ENCODE measurements at regions not wholly inside any gene's neighbourhood (a gene's known extent, or its start where the extent isn't known, plus 50 kb on each side); places are given as distances from the start of the nearest gene placed in this dataset.
"Not testable (repeated sequence)": the region's sequence is repeated elsewhere in the genome, so short reads cannot be mapped to it uniquely, and the experiment has no call there.

DNA sequence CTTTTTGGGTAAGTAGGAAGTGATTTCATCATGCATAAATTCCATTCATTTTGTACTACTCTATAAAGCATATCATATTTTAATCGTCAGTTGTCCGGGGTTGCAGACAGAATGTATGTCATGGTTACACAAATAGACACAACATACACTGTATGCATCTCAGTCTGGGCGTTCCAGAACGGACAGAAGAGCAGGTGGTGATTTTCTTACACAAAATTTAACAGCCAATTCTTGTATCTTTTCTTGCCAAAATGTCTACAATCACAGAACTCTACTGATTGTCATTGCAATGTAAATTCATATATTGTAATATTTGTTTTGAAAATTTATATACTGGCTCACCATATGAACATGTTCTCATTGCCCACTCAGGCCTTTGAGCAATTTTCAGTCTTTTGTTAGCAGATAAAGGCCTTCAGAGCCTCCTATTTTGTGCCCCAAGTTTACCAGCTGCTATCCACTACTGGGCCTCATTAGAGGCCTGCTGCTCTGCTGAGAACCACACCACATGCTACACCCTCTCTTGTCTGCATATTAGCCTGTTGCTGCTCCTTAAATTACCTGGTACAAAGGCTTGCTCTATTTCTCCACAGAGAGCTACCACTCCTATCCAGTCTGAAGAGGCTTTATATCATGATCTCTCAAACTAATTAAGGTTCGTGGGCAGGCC is 61.5 kb downstream of the PRDM13 start:
- H3K4me3 Mint-ChIP-seq: no peak overlapping the region
- H3K27ac Mint-ChIP-seq: no peak overlapping the region
- H3K36me3 Mint-ChIP-seq (ENCODE audit: low read depth): no peaks in the 10 kb centered on the region
- H3K9me3 Mint-ChIP-seq: no peaks in the 10 kb centered on the region
- peaks cover 7% of the 10 kb centered on the region for H3K27me3 Mint-ChIP-seq
- DNase-seq: no peak
- no peaks in the 10 kb centered on the region for H3K4me1 Mint-ChIP-seq
- intact Hi-C loops (cut with micrococcal nuclease): no loop called here

DNA sequence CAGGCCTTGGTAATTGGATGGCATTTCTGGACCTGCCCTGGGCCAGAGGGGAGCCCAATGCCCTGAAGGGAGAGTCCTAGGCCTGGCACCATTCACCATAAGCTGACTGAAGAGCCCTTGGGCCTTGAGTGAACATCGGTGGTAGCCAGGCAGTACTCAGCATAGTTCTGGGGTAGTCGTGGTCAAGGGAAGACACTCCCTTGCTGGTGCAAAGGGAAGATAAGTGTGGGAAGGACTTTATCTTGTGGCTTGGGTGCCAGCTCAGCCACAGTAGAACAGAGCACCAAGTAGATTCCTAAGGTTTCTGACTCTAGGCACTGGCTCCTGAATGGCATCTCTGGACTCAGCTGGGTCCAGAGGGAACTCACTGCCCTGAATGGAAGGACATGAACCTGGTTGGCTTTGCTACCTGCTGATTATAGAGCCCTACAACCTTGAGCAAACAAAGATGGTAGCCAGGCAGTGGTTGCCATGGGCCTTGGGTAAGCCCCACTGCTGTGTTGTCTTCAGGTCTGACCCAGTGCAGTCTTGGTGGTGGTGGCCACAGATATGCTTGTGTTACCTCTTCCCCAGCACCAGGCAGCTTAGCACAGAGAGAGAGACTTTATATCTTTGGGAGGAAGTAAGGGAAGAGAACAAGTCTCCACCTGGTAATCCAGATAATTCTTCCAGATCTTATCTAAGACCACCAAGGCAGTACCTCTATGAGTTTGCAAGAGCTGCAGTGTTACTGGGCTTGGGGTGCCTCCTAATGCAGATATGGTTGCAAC is 83.5 kb downstream of the PRDM13 start:
- no peak overlapping the region for H3K27ac Mint-ChIP-seq
- intact Hi-C loops (cut with micrococcal nuclease): no loop called here
- no peaks in the 10 kb centered on the region for H3K4me1 Mint-ChIP-seq
- H3K9me3 Mint-ChIP-seq: no peaks in the 10 kb centered on the region
- peaks cover 4% of the 10 kb centered on the region for H3K27me3 Mint-ChIP-seq
- no peaks in the 10 kb centered on the region for H3K36me3 Mint-ChIP-seq (ENCODE audit: low read depth)
- no peak for DNase-seq
- H3K4me3 Mint-ChIP-seq: no peak overlapping the region

DNA sequence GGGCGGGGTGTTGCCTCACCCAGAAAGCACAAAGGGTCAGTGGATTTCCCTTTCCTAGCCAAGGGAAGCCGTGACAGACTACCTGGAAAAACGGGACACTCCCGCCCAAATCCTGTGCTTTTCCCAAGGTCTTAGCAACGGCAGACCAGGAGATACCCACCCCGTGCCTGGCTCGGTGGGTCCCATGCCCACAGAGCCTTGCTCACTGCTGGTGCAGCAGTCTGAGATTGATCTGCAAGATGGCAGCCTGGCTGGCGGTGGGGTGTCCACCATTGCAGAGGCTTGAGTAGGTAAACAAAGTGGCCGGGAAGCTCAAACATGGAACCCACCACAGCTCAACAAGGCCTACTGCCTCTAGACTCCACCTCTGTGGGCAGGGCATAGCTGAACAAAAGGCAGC is 95.7 kb downstream of the PRDM13 start:
- DNase-seq; H3K9me3 Mint-ChIP-seq; H3K36me3 Mint-ChIP-seq (ENCODE audit: low read depth); H3K4me1 Mint-ChIP-seq; H3K4me3 Mint-ChIP-seq; H3K27ac Mint-ChIP-seq; H3K27me3 Mint-ChIP-seq; intact Hi-C loops (cut with micrococcal nuclease): not testable (repeated sequence)

DNA sequence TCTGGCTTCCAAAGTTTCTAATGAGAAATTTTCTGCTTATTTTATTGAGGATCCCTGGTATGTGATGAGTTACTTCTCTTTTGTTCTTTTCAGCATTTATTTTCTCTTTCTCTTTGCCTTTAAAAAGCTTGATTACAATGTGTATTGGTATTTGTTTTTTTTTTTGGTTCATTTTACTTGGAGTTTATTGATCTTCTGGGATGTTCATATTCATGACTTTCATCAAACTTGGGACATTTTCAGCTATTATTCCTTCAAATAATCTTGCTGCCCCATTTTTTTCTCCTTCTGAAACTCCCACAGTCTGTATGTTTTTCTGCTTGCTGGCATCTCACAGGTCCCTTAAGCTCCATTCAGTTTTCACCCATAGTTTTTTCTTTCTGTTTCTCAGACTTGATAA is 102.4 kb downstream of the PRDM13 start:
- no peaks in the 10 kb centered on the region for H3K9me3 Mint-ChIP-seq
- no peaks in the 10 kb centered on the region for H3K36me3 Mint-ChIP-seq (ENCODE audit: low read depth)
- H3K27ac Mint-ChIP-seq: no peak overlapping the region
- no peak overlapping the region for H3K4me3 Mint-ChIP-seq
- no peaks in the 10 kb centered on the region for H3K4me1 Mint-ChIP-seq
- intact Hi-C loops (cut with micrococcal nuclease): no loop called here
- no peak for DNase-seq
- H3K27me3 Mint-ChIP-seq: peaks cover 4% of the 10 kb centered on the region

DNA sequence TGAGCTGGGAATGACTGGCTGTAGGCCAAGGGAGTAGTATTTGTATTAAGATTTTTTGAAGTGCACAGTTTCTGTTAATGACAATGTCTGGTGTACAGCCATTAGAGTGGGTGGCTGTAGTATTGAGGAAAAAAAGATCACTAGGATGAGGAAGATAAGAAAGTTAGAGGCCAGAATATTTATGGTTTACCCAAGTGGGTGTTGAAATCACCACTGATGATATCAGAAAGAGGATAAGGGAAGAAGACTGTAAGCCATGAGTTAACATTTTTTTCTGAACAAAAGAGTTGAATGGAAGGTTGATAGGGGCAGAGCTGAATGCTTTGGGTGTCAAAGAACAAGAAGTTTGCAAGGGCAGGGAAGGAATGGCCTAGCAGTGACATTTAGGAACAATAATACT is 104.7 kb downstream of the PRDM13 start:
- H3K27ac Mint-ChIP-seq: no peak overlapping the region
- no peaks in the 10 kb centered on the region for H3K9me3 Mint-ChIP-seq
- intact Hi-C loops (cut with micrococcal nuclease): no loop called here
- no peaks in the 10 kb centered on the region for H3K4me1 Mint-ChIP-seq
- H3K27me3 Mint-ChIP-seq: peaks cover 4% of the 10 kb centered on the region
- H3K36me3 Mint-ChIP-seq (ENCODE audit: low read depth): no peaks in the 10 kb centered on the region
- H3K4me3 Mint-ChIP-seq: no peak overlapping the region
- DNase-seq: no peak

DNA sequence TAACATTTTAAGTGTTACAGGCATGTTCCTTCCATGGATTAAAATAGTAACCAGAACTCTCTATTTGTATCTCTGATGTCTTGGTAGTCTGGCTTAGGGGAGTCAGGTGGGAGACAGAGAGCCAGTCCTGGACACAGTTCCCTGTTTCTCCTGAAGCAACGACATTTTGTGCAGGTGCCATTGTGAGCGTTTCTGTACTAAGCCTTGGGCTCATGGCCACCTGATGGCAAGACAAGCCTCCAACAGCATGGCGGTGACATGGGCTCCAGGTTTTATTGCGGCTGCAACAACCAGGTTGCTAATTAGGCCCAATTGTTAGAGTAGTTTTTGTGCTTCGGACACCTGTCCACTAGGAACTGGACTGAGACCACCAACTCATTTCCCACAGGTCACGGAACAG is 105.3 kb downstream of the PRDM13 start:
- intact Hi-C loops (cut with micrococcal nuclease): no loop called here
- Mint-ChIP-seq H3K9me3 (no peaks in the 10 kb centered on the region), H3K27me3 (peaks cover 4% of the 10 kb centered on the region), H3K27ac (no peak overlapping the region), H3K4me1 (no peaks in the 10 kb centered on the region), H3K36me3 (ENCODE audit: low read depth) (no peaks in the 10 kb centered on the region), H3K4me3 (no peak overlapping the region)
- no peak for DNase-seq

DNA sequence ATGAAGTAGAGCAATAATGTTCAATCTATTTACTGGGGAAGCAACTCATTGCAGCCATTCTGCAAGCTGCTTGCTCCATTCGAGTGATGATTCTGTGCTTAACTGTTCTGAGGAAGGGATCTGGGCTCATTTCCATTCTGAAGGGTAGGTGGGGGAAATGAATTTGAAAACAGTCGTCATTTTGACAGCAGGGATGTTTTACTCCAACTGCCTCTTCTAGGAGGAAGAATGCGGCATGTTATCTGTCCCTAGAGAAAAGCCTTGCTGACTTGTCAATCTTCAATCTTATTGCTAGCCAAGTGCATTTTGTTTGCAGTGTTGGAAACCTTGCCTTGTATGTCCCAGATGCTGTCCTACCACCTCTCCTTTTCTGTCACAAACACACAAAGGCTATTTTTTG is 105.9 kb downstream of the PRDM13 start:
- H3K36me3 Mint-ChIP-seq (ENCODE audit: low read depth): no peaks in the 10 kb centered on the region
- intact Hi-C loops (cut with micrococcal nuclease): no loop called here
- no peaks in the 10 kb centered on the region for H3K4me1 Mint-ChIP-seq
- H3K4me3 Mint-ChIP-seq: no peak overlapping the region
- DNase-seq: no peak
- no peak overlapping the region for H3K27ac Mint-ChIP-seq
- H3K9me3 Mint-ChIP-seq: no peaks in the 10 kb centered on the region
- H3K27me3 Mint-ChIP-seq: peaks cover 4% of the 10 kb centered on the region

DNA sequence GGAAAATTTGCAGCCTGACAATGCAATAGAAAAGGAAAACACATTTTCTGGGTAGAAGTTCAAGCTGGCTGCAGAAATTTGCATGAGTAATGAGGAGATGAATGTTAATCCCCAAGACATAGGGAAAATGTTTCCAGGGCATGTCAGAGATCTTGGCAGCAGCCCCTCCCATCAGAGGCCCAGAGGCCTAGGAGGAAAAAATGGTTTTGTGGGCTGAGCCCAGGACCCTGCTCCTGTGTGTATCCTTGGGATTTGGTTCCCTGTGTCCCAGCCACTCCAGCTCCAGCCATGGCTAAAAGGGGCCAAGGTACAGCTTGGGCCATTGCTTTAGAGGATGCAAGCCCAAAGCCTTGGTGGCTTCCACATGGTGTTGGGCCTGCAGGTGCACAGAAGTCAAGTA is 115.4 kb downstream of the PRDM13 start:
- H3K4me1 Mint-ChIP-seq; DNase-seq; H3K9me3 Mint-ChIP-seq; intact Hi-C loops (cut with micrococcal nuclease); H3K4me3 Mint-ChIP-seq; H3K36me3 Mint-ChIP-seq (ENCODE audit: low read depth); H3K27ac Mint-ChIP-seq: not testable (repeated sequence)
- H3K27me3 Mint-ChIP-seq: peaks cover 10% of the 10 kb centered on the region

DNA sequence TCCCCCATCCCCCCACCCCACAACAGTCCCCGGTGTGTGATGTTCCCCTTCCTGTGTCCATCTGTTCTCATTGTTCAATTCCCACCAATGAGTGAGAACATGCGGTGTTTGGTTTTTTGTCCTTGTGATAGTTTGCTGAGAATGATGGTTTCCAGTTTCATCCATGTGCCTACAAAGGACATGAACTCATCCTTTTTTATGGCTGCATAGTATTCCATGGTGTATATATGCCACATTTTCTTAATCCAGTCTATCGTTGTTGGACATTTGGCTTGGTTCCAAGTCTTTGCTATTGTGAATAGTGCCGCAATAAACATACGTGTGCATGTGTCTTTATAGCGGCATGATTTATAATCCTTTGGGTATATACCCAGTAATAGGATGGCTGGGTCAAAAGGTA is 123.6 kb downstream of the PRDM13 start:
- DNase-seq; H3K9me3 Mint-ChIP-seq; H3K27me3 Mint-ChIP-seq; H3K36me3 Mint-ChIP-seq (ENCODE audit: low read depth); H3K4me1 Mint-ChIP-seq; intact Hi-C loops (cut with micrococcal nuclease); H3K27ac Mint-ChIP-seq; H3K4me3 Mint-ChIP-seq: not testable (repeated sequence)

DNA sequence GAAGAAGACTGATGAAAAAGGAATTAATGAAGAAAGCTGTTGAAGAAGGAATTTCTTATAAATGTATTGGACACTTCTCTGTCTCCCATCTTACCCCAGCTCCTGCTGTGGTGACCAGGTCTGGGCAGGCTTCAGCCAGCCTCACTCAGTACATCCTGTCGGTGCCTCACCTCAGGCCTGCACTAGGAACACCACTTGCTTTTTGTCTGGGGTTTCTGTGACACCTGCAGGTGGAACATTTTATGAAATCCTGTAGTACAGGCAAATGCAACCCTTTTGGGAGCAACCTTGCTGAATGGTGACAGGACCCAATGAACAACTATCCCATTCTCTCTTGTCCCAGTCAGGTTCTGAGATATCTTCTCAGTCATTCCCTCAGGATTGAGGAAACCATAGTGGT is 129.7 kb downstream of the PRDM13 start:
- H3K36me3 Mint-ChIP-seq (ENCODE audit: low read depth): no peaks in the 10 kb centered on the region

DNA sequence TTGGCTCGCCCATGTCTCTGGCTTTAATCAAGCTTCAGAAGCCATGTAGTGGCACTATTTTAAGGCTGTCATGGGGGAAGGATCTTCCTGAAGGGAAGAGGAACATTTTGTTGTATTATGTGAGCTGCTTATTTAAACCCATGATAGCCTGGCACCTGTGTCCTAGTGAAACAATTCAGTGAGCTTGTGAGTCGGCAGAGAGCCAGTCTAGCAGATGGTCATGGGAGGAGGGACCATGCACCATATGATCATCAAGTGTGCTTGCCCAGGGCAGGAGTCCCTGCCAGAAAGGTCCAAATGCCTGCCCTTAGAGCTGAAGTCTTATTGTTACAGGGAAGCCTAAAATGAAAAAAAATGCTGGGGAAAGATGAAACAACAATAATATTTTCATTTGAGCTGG is 132.9 kb downstream of the PRDM13 start:
- no peak overlapping the region for H3K27ac Mint-ChIP-seq
- H3K4me3 Mint-ChIP-seq: no peak overlapping the region
- no peak for DNase-seq
- intact Hi-C loops (cut with micrococcal nuclease): no loop called here
- H3K36me3 Mint-ChIP-seq (ENCODE audit: low read depth): no peaks in the 10 kb centered on the region
- H3K27me3 Mint-ChIP-seq: peaks cover 30% of the 10 kb centered on the region
- no peaks in the 10 kb centered on the region for H3K9me3 Mint-ChIP-seq
- no peaks in the 10 kb centered on the region for H3K4me1 Mint-ChIP-seq

More for the DNA sequence above, 129.7 kb downstream of the PRDM13 start:
- DNase-seq: no peak
- Mint-ChIP-seq H3K27me3 (peaks cover 15% of the 10 kb centered on the region), H3K4me3 (no peak overlapping the region), H3K9me3 (no peaks in the 10 kb centered on the region), H3K27ac (no peak overlapping the region), H3K4me1 (no peaks in the 10 kb centered on the region)
- intact Hi-C loops (cut with micrococcal nuclease): no loop called here

DNA sequence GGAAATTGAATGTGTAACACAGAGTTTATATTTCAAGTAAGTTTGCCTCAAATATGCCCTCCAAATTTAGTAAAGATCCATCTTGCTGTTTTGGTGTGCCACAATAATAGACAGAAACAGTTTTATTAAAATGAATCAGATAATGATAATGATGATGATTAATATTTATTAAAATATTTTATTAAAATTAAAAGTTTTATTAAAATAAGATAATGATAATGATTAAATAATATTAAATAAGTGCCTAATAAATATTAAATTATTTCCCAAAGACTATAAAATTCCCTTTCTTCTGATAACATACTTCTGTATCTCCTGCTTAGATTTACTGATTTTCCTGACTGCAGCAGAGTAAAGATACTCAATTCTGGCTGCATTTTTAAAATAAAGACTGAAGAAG is 134.5 kb downstream of the PRDM13 start:
- peaks cover 33% of the 10 kb centered on the region for H3K27me3 Mint-ChIP-seq
- no peak overlapping the region for H3K4me3 Mint-ChIP-seq
- intact Hi-C loops (cut with micrococcal nuclease): no loop called here
- no peaks in the 10 kb centered on the region for H3K36me3 Mint-ChIP-seq (ENCODE audit: low read depth)
- no peaks in the 10 kb centered on the region for H3K4me1 Mint-ChIP-seq
- H3K27ac Mint-ChIP-seq: no peak overlapping the region
- no peaks in the 10 kb centered on the region for H3K9me3 Mint-ChIP-seq
- DNase-seq: no peak

DNA sequence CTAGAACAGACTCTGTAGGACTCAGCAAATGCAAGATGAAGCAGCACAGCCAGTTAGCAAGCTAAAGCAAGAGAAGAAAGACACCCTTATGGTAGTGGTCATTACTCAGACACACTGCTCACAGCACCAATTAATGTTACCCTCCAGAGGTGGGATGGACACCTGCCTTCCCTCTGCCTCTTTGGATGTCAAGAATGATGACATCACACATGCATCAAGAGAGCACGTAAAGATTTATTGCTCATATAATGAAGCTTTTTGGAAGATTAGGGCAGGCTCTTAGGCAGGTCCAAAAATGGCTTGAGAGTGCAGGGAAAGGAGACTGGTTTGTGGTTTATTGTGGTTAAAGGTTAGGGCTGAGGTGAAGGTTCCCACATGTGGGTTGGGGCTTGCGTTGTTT is 137.0 kb downstream of the PRDM13 start:
- Mint-ChIP-seq H3K9me3 (no peaks in the 10 kb centered on the region), H3K27me3 (peaks cover 35% of the 10 kb centered on the region), H3K4me1 (no peaks in the 10 kb centered on the region), H3K4me3 (no peak overlapping the region), H3K27ac (no peak overlapping the region), H3K36me3 (ENCODE audit: low read depth) (no peaks in the 10 kb centered on the region)
- intact Hi-C loops (cut with micrococcal nuclease): no loop called here
- DNase-seq: no peak

DNA sequence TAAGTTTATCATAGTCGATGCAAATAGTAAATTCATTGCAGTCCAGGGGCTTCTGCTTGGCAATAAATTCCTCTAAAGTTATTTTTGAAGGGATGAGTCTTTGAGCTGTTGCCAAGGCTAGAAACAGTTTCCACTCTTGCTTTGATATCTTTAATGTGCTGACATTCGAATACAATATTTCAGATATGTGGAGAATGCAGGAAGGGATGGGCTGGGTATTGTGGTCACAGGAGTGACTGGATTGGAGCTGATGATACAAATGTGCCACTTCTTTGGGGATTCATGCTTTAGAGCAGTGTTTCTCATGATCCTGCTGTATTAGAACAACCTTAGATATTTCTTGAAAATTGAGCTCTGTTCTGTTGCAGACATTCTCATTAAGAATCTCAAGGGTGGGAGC is 139.0 kb downstream of the PRDM13 start:
- no peak overlapping the region for H3K27ac Mint-ChIP-seq
- no peak for DNase-seq
- H3K9me3 Mint-ChIP-seq: no peaks in the 10 kb centered on the region
- peaks cover 33% of the 10 kb centered on the region for H3K27me3 Mint-ChIP-seq
- H3K4me1 Mint-ChIP-seq: no peaks in the 10 kb centered on the region
- H3K4me3 Mint-ChIP-seq: no peak overlapping the region
- no peaks in the 10 kb centered on the region for H3K36me3 Mint-ChIP-seq (ENCODE audit: low read depth)
- intact Hi-C loops (cut with micrococcal nuclease): loop anchor here (1.0 to 5.0 kb wide), 4 partner anchors 157 to 413 kb away; no protein-coding TSS in a partner anchor

Measured in activated CD4-positive, alpha-beta T cell treated with anti-CD3 and anti-CD28 coated beads, Interleukin-2, amount 10 ng/mL, durations not matched to agents 24 days and 14 days (primary cell).